ENCODE measurements at regions not wholly inside any gene's neighbourhood (a gene's known extent, or its start where the extent isn't known, plus 50 kb on each side); places are given as distances from the start of the nearest gene placed in this dataset.
A peak's percentile ranks its signal among the peaks of the same experiment; 100 is the strongest.
"Not testable (repeated sequence)": the region's sequence is repeated elsewhere in the genome, so short reads cannot be mapped to it uniquely, and the experiment has no call there.

DNA sequence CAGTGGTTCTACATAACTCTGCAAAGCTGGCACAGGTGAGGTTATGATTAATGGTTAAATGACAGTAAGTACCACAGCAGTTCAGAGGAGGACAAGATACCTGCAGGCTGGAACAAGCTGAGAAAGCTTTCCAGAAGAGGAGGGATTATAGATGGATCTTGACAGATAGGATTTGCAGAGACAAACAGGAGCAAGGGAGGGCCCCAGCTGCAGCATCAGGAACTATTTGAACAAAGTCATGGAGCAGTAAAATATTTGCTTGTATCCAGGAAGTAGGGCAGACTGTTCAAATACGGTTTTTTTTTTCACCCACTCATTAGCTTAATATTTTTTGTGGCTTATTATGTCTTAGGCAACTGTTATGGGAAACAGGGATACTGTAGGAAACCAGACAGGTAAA lies 144.4 kb upstream of the MAN1A1 start:
- intact Hi-C loops (cut with DNase I) = no loop called here
- H3K27ac ChIP-seq = no peak overlapping the region
- TF ChIP-seq CTCF (IDR thresholded peaks at IDR 0.05) (no peak), POLR2A (IDR thresholded peaks at IDR 0.05) (no peak)
- no peaks in the 10 kb centered on the region for H3K27me3 ChIP-seq
- H3K4me1 ChIP-seq = peaks cover 0 to 4% (median 0%) of the 10 kb centered on the region in 12 donors
- no peak overlapping the region for H3K4me3 ChIP-seq
- DNase-seq (no peak), ATAC-seq (no peak)
- peaks cover 0 to 16% (median 0%) of the 10 kb centered on the region in 12 donors for H3K9me3 ChIP-seq
- no peaks in the 10 kb centered on the region for H3K36me3 ChIP-seq
- WGBS, 4 donors = 11 to 41% (median 40%) methylated on average over 1 of the region's 1 CpG

- H3K4me3 ChIP-seq; intact Hi-C loops (cut with DNase I): not testable (repeated sequence)
- 93 to 97% (median 96%) methylated on average over 4 of the region's 4 CpGs for WGBS, 4 donors
Observed at GRCh38 chr6:119491112-119491511, 141.6 kb upstream of the MAN1A1 start.

GRCh38 chr6:119490050-119490449 lies 140.5 kb upstream of the MAN1A1 start:
- H3K9me3 ChIP-seq = peaks cover 0 to 16% (median 0%) of the 10 kb centered on the region in 12 donors
- H3K36me3 ChIP-seq; H3K27ac ChIP-seq; ATAC-seq; intact Hi-C loops (cut with DNase I); H3K4me1 ChIP-seq; H3K27me3 ChIP-seq; DNase-seq; H3K4me3 ChIP-seq: not testable (repeated sequence)
- WGBS, 4 donors = 87 to 95% (median 92%) methylated on average over 1 of the region's 1 CpG

More at GRCh38 chr6:119491112-119491511, 141.6 kb upstream of the MAN1A1 start:
- not testable (repeated sequence) for H3K27ac ChIP-seq, ATAC-seq, H3K4me1 ChIP-seq, H3K36me3 ChIP-seq, H3K27me3 ChIP-seq, DNase-seq
- H3K9me3 ChIP-seq = peaks cover 0 to 16% (median 0%) of the 10 kb centered on the region in 12 donors

GRCh38 chr6:119484598-119484997 lies 135.0 kb upstream of the MAN1A1 start:
- no peak overlapping the region for H3K4me3 ChIP-seq
- H3K27ac ChIP-seq = no peak overlapping the region
- TF ChIP-seq CTCF (IDR thresholded peaks at IDR 0.05) (no peak), POLR2A (IDR thresholded peaks at IDR 0.05) (no peak)
- H3K27me3 ChIP-seq = no peaks in the 10 kb centered on the region
- intact Hi-C loops (cut with DNase I) = no loop called here
- peaks cover 0 to 6% (median 0%) of the 10 kb centered on the region in 12 donors for H3K4me1 ChIP-seq
- 56 to 62% (median 61%) methylated on average over 5 of the region's 5 CpGs for WGBS, 4 donors
- H3K9me3 ChIP-seq = peaks cover 0 to 2% (median 0%) of the 10 kb centered on the region in 12 donors
- no peak for DNase-seq
- peak in 2 of 4 donors; percentile 28 to 42 for ATAC-seq
- H3K36me3 ChIP-seq = no peaks in the 10 kb centered on the region

DNA sequence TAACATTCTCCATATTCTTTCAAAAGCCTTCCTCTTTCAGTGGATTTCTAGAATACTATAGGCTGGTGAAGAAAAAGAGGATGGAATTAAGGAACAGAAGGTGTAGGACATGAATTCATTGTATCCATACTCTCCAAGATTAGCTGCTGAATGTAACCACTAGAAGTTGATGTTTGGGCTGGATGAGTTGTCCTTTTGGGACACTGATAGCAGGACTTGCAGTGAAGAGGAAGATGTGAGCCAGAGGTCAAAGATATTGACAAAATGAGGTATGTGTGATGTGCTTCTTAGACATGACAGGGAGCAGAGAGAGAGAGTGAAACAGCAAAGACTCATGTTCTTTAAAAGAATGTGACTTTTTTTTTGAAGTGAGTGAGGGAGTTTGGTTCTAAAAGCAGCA lies 134.3 kb upstream of the MAN1A1 start:
- H3K36me3 ChIP-seq = no peaks in the 10 kb centered on the region
- H3K4me1 ChIP-seq = peaks cover 0 to 6% (median 0%) of the 10 kb centered on the region in 12 donors
- intact Hi-C loops (cut with DNase I) = no loop called here
- DNase-seq = no peak
- H3K27ac ChIP-seq = no peak overlapping the region
- no peaks in the 10 kb centered on the region for H3K9me3 ChIP-seq
- H3K27me3 ChIP-seq = no peaks in the 10 kb centered on the region
- TF ChIP-seq CTCF (IDR thresholded peaks at IDR 0.05) (no peak), POLR2A (IDR thresholded peaks at IDR 0.05) (no peak)
- ATAC-seq = peak in 1 of 4 donors; percentile 53
- no peak overlapping the region for H3K4me3 ChIP-seq

Measured in heart left ventricle (tissue), 16 donors.